ENCODE measurements at regions not wholly inside any gene's neighbourhood (a gene's known extent, or its start where the extent isn't known, plus 50 kb on each side); places are given as distances from the start of the nearest gene placed in this dataset.

- no peak for DNase-seq (ENCODE audit: low spot score)
These were observed 133.8 kb downstream of the VEGFA start for GRCh38 chr6:43903739-43904290.

GRCh38 chr6:43901733-43902230 lies 131.8 kb downstream of the VEGFA start:
- no peak for DNase-seq (ENCODE audit: low spot score)

- DNase-seq (ENCODE audit: low spot score): peak; percentile 32
These were observed 131.1 kb downstream of the VEGFA start for GRCh38 chr6:43900916-43901732.

- no peak for DNase-seq (ENCODE audit: low spot score)
These were observed 130.5 kb downstream of the VEGFA start for GRCh38 chr6:43900560-43900915.

GRCh38 chr6:43899830-43900229 lies 129.8 kb downstream of the VEGFA start:
- DNase-seq (ENCODE audit: low spot score): no peak

GRCh38 chr6:43898358-43899131 lies 128.5 kb downstream of the VEGFA start:
- no peak for DNase-seq (ENCODE audit: low spot score)

GRCh38 chr6:43897571-43898302 lies 127.7 kb downstream of the VEGFA start:
- DNase-seq (ENCODE audit: low spot score): no peak

- DNase-seq (ENCODE audit: low spot score): no peak
These were observed 126.6 kb downstream of the VEGFA start for GRCh38 chr6:43896329-43897255.

- no peak for DNase-seq (ENCODE audit: low spot score)
These were observed 125.8 kb downstream of the VEGFA start for GRCh38 chr6:43895656-43896328.

GRCh38 chr6:43893073-43893472 lies 123.1 kb downstream of the VEGFA start:
- no peak for DNase-seq (ENCODE audit: low spot score)

- DNase-seq (ENCODE audit: low spot score): no peak
These were observed 121.3 kb downstream of the VEGFA start for GRCh38 chr6:43891072-43891870.

- DNase-seq (ENCODE audit: low spot score): no peak
These were observed 120.4 kb downstream of the VEGFA start for GRCh38 chr6:43890197-43891062.

- no peak for DNase-seq (ENCODE audit: low spot score)
These were observed 118.1 kb downstream of the VEGFA start for GRCh38 chr6:43887906-43888683.

- no peak for DNase-seq (ENCODE audit: low spot score)
These were observed 117.4 kb downstream of the VEGFA start for GRCh38 chr6:43887340-43887858.

GRCh38 chr6:43886717-43887339 lies 116.8 kb downstream of the VEGFA start:
- DNase-seq (ENCODE audit: low spot score): no peak

GRCh38 chr6:43886067-43886461 lies 116.1 kb downstream of the VEGFA start:
- DNase-seq (ENCODE audit: low spot score): no peak

- no peak for DNase-seq (ENCODE audit: low spot score)
These were observed 115.5 kb downstream of the VEGFA start for GRCh38 chr6:43885399-43886066.
